ENCODE measurements at regions not wholly inside any gene's neighbourhood (a gene's known extent, or its start where the extent isn't known, plus 50 kb on each side); places are given as distances from the start of the nearest gene placed in this dataset.

DNA sequence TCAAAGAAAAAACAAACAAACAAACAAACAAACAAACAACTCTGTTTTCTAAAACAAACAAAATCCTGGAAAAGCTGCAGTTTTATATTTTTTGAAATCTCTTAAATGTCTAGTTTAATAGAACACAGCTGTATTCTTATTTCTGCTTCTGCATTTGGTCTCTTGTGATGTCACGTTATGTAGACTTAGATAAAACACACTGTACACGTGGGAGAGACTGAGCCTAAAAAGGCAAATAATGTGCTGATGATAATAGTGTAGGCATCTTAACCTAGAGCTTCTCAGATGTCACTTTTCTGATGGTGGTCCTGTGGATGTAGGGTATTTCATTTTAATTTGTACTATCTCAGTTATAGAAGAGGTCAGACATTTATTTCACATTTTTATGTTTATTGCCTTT, 261.7 kb downstream of the UTRN start:
- Histone ChIP-seq H3K27ac (no peak overlapping the region), H3K4me1 (no peaks in the 10 kb centered on the region), H3K4me3 (no peak overlapping the region), H3K9me3 (no peaks in the 10 kb centered on the region), H3K36me3 (peaks cover 57% of the 10 kb centered on the region), H3K27me3 (no peaks in the 10 kb centered on the region)
- no peak for DNase-seq (ENCODE audit: low spot score)
- TF ChIP-seq, protein P1, sequence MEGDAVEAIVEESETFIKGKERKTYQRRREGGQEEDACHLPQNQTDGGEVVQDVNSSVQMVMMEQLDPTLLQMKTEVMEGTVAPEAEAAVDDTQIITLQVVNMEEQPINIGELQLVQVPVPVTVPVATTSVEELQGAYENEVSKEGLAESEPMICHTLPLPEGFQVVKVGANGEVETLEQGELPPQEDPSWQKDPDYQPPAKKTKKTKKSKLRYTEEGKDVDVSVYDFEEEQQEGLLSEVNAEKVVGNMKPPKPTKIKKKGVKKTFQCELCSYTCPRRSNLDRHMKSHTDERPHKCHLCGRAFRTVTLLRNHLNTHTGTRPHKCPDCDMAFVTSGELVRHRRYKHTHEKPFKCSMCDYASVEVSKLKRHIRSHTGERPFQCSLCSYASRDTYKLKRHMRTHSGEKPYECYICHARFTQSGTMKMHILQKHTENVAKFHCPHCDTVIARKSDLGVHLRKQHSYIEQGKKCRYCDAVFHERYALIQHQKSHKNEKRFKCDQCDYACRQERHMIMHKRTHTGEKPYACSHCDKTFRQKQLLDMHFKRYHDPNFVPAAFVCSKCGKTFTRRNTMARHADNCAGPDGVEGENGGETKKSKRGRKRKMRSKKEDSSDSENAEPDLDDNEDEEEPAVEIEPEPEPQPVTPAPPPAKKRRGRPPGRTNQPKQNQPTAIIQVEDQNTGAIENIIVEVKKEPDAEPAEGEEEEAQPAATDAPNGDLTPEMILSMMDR (IDR thresholded peaks at IDR 0.05): no peak

DNA sequence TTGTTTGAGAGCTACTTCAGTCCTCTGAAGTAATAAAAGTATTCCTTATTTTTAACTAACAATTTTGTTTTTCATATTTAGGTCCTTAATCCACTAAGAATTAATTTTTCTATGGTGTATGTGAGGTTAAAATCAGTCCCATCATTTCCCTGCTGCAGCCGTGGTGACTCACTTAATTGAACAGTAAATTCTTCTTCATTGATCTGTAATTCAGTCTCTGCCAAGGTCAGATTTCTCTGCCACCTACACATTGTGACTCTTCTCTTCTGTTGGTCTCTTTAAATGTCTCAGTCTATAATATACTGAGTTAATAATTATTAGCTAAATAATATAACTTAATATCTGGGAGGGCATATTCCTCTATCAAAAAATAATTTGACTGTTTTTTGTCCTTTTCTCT, 262.3 kb downstream of the UTRN start:
- no peaks in the 10 kb centered on the region for H3K9me3 ChIP-seq
- no peak overlapping the region for H3K27ac ChIP-seq
- no peaks in the 10 kb centered on the region for H3K4me1 ChIP-seq
- H3K4me3 ChIP-seq: no peak overlapping the region
- no peak for DNase-seq (ENCODE audit: low spot score)
- H3K36me3 ChIP-seq: peaks cover 59% of the 10 kb centered on the region
- H3K27me3 ChIP-seq: no peaks in the 10 kb centered on the region
- TF ChIP-seq, protein P1 (IDR thresholded peaks at IDR 0.05): no peak

DNA sequence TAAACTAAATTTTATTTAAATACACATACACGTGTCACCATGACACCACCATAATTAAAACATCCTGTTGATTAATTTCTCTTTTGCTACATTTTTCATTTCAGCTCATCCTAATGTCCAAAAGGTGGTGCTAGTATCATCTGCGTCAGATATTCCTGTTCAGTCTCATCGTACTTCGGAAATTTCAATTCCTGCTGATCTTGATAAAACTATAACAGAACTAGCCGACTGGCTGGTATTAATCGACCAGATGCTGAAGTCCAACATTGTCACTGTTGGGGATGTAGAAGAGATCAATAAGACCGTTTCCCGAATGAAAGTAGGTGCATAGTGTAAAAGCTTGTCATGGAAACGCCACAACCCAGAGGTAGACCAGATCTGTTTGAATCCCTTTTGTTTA, 263.4 kb downstream of the UTRN start:
- Histone ChIP-seq H3K9me3 (no peaks in the 10 kb centered on the region), H3K27ac (no peak overlapping the region), H3K4me3 (no peak overlapping the region), H3K4me1 (no peaks in the 10 kb centered on the region), H3K36me3 (peaks cover 50% of the 10 kb centered on the region), H3K27me3 (no peaks in the 10 kb centered on the region)
- no peak for DNase-seq (ENCODE audit: low spot score)
- TF ChIP-seq, protein P1 (IDR thresholded peaks at IDR 0.05): no peak

DNA sequence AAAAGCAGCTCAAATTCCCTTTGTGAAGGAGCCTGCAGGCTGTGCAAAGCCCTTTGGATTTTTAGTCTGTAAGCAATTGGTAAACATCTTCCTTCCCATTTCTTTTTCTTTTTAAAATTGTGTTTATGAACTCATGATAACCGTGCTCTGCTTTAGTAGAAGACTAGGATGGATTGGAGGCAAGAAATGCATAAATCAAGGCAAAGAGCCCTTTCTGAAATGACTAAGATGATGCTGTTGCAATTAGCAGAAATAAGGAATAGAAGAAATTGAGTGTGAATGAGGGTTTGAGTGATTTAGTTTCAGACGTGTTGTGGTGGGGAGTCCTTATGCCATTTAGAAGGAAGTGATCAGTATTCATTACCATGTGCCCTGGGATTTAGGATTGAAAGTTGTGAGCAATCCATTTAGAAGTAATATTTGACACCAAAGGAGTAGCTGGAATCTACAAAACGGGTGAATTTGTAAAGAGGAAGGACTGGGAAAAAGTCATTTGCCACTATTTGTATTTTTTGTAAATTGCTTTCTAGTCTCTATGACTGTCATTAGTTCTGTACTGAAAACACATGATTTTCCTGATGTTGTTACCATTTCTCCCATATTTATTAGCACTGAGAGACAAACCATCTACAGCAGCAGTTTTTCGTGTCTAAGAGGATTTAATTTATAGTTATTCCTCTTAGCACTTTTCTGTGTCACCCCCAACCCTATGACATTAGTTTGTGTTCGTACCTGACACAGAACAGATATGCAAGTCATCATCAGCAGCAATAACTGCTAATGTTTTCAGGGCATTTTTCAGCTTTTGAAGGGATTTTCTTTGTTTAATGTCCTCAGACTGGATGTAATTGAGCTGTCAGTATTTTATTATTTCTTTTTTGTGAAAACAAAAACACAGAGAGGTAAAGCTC, 265.0 kb downstream of the UTRN start:
- TF ChIP-seq, protein P1 (IDR thresholded peaks at IDR 0.05): no peak
- Histone ChIP-seq H3K27me3 (no peaks in the 10 kb centered on the region), H3K9me3 (no peaks in the 10 kb centered on the region), H3K4me1 (no peaks in the 10 kb centered on the region), H3K36me3 (peaks cover 43% of the 10 kb centered on the region), H3K27ac (no peak overlapping the region), H3K4me3 (no peak overlapping the region)
- no peak for DNase-seq (ENCODE audit: low spot score)

DNA sequence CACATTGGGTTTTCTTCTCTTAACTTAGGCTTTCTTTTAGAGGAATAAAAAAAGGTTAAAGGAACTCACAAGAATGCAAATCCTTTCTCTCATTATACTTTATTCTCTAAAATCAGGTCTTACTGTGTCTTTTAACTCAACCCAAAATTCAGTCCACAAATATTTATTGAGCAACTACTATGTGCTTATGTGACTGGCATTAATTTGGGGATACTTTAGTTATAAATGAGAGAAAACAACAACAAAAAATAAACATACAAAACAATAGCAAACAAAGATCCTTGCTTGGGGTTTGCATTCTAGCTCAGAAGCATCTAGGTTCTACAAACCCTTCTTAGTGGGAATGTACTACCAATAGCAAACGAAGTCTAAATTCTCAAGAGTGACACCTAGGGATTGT, 266.2 kb downstream of the UTRN start:
- H3K36me3 ChIP-seq: peaks cover 52% of the 10 kb centered on the region
- DNase-seq (ENCODE audit: low spot score): no peak
- H3K4me3 ChIP-seq: no peak overlapping the region

More for the DNA sequence above, 266.2 kb downstream of the UTRN start:
- no peaks in the 10 kb centered on the region for H3K4me1 ChIP-seq
- H3K27me3 ChIP-seq: no peaks in the 10 kb centered on the region
- TF ChIP-seq, protein P1 (IDR thresholded peaks at IDR 0.05): no peak
- H3K9me3 ChIP-seq: no peaks in the 10 kb centered on the region
- H3K27ac ChIP-seq: no peak overlapping the region
